ENCODE measurements at regions not wholly inside any gene's neighbourhood (a gene's known extent, or its start where the extent isn't known, plus 50 kb on each side); places are given as distances from the start of the nearest gene placed in this dataset.
"Not testable (repeated sequence)": the region's sequence is repeated elsewhere in the genome, so short reads cannot be mapped to it uniquely, and the experiment has no call there.

DNA sequence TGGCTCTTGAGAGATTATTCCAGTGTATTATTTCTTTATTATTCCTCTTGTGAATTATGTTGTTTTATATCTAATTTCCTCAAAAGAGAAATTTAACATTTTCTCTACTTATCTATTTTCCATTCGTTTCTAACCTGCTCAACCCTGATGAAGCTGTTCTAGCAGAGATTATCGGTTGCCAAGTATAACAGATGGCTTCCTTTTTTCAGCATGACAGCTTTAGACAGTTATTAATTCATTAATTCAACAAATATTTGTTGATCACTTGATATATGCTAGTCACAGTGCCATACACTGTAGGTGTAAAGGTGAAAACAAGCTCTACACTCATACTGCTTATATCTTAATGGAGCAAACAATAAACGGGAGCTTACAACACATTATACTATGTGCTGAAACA is 137.9 kb upstream of the UBE2E3 start:
- no CpG with 5 or more reads among the region's 3 CpGs for whole genome bisulfite sequencing (ENCODE audit: insufficient coverage)
- Histone ChIP-seq H3K4me1 (ENCODE audit: control insufficient read depth, insufficient read depth, low read length) (no peaks in the 10 kb centered on the region), H3K36me3 (ENCODE audit: control insufficient read depth, insufficient read depth, low read length) (no peaks in the 10 kb centered on the region), H3K27ac (ENCODE audit: low read length) (no peak overlapping the region), H3K9me3 (replicated peaks; ENCODE audit: control insufficient read depth, low read depth, low read length) (no peaks in the 10 kb centered on the region), H3K27me3 (ENCODE audit: control insufficient read depth, insufficient read depth, low read length) (no peaks in the 10 kb centered on the region), H3K4me3 (ENCODE audit: low read length) (no peak overlapping the region)
- no peak for DNase-seq

DNA sequence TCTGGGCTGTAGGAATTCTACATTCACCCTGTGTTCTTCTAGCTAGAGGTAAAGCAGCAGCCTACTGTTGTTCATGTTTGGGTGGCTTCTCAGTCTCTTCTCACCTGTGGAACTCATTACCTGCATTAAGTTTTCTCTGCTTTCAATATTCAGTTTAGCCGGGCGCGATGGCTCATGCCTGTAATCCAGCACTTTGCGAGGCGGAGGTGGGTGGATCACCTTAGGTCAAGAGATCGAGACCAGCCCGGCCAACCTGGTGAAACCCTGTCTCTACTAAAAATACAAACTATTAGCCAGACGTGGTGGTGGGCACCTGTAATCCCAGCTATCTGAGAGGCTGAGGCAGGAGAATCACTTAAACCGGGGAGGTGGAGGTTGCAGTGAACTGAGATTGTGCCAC is 139.8 kb upstream of the UBE2E3 start:
- H3K36me3 ChIP-seq (ENCODE audit: control insufficient read depth, insufficient read depth, low read length): no peaks in the 10 kb centered on the region
- H3K27ac ChIP-seq (ENCODE audit: low read length): no peak overlapping the region
- WGBS (ENCODE audit: insufficient coverage): 88% methylated on average over 7 of the region's 9 CpGs
- H3K9me3 ChIP-seq (replicated peaks; ENCODE audit: control insufficient read depth, low read depth, low read length): no peaks in the 10 kb centered on the region
- H3K4me3 ChIP-seq (ENCODE audit: low read length): no peak overlapping the region
- H3K27me3 ChIP-seq (ENCODE audit: control insufficient read depth, insufficient read depth, low read length): no peaks in the 10 kb centered on the region
- no peak for DNase-seq
- H3K4me1 ChIP-seq (ENCODE audit: control insufficient read depth, insufficient read depth, low read length): no peaks in the 10 kb centered on the region

DNA sequence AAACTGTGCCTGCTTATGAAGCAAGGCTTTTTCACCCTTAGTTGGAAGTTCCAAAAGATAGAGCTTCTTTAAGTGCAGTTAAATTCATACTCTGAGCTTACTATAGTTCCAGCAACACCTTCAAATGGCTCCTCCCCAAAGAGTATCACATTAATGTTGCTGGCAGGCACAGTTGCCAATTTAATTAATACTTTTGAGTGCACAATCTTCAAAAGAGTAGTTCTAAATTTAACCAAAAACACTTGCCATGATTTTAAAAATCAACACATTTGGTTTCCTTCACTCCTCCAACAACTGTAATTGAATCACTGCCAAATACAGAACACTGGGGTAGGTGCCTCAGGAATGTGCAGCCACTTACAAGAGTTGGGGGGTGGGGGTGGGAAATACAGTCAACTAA is 150.6 kb upstream of the UBE2E3 start:
- no peaks in the 10 kb centered on the region for H3K9me3 ChIP-seq (replicated peaks; ENCODE audit: control insufficient read depth, low read depth, low read length)
- H3K36me3 ChIP-seq (ENCODE audit: control insufficient read depth, insufficient read depth, low read length): no peaks in the 10 kb centered on the region
- H3K27me3 ChIP-seq (ENCODE audit: control insufficient read depth, insufficient read depth, low read length): no peaks in the 10 kb centered on the region
- DNase-seq: no peak
- no peaks in the 10 kb centered on the region for H3K4me1 ChIP-seq (ENCODE audit: control insufficient read depth, insufficient read depth, low read length)
- H3K27ac ChIP-seq (ENCODE audit: low read length): no peak overlapping the region
- H3K4me3 ChIP-seq (ENCODE audit: low read length): no peak overlapping the region

DNA sequence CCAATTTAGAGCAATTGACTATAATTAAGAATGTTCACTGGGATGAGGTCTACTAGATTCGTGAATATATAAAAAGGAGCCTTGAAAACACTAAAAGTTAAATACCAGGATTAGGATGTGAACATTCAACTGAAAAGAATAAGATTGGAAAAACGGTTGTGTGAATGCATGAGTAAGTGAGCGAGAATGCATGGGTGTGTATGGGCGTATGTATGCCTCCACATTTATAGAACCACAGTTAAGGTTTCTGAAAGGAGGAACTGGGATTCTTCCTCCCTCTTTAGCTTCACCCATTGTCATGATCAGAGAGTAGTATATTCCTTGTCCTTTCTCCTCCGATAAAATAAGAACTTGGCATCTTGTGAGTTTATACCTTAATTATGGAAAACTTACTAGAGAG is 151.1 kb upstream of the UBE2E3 start:
- Histone ChIP-seq H3K4me1 (ENCODE audit: control insufficient read depth, insufficient read depth, low read length) (no peaks in the 10 kb centered on the region), H3K27ac (ENCODE audit: low read length) (no peak overlapping the region), H3K4me3 (ENCODE audit: low read length) (no peak overlapping the region), H3K27me3 (ENCODE audit: control insufficient read depth, insufficient read depth, low read length) (no peaks in the 10 kb centered on the region), H3K9me3 (replicated peaks; ENCODE audit: control insufficient read depth, low read depth, low read length) (no peaks in the 10 kb centered on the region), H3K36me3 (ENCODE audit: control insufficient read depth, insufficient read depth, low read length) (no peaks in the 10 kb centered on the region)
- no peak for DNase-seq
- WGBS (ENCODE audit: insufficient coverage): no CpG with 5 or more reads among the region's 5 CpGs

DNA sequence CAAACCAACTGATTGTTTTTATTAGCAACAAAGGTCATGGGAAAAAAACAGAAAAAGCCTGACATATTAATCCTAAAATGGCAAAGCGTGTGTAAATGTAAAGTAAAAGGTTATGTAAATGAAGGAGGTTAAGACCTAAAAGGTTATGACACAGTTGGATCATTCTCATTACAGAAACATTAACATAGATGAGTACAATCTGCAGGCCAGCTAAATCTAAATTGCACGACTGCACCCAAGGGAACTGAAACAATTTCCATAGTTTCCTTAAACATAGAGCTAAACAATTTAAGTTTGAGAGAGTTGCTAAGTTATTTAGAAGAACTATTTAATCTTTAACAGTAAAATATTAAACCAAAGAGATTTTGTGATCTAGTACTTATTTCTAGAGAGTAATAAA is 151.6 kb upstream of the UBE2E3 start:
- H3K36me3 ChIP-seq (ENCODE audit: control insufficient read depth, insufficient read depth, low read length): no peaks in the 10 kb centered on the region
- H3K4me3 ChIP-seq (ENCODE audit: low read length): no peak overlapping the region
- DNase-seq: peak; percentile 35
- H3K27ac ChIP-seq (ENCODE audit: low read length): no peak overlapping the region
- no peaks in the 10 kb centered on the region for H3K4me1 ChIP-seq (ENCODE audit: control insufficient read depth, insufficient read depth, low read length)
- no CpG with 5 or more reads among the region's 2 CpGs for WGBS (ENCODE audit: insufficient coverage)
- H3K9me3 ChIP-seq (replicated peaks; ENCODE audit: control insufficient read depth, low read depth, low read length): no peaks in the 10 kb centered on the region
- no peaks in the 10 kb centered on the region for H3K27me3 ChIP-seq (ENCODE audit: control insufficient read depth, insufficient read depth, low read length)

DNA sequence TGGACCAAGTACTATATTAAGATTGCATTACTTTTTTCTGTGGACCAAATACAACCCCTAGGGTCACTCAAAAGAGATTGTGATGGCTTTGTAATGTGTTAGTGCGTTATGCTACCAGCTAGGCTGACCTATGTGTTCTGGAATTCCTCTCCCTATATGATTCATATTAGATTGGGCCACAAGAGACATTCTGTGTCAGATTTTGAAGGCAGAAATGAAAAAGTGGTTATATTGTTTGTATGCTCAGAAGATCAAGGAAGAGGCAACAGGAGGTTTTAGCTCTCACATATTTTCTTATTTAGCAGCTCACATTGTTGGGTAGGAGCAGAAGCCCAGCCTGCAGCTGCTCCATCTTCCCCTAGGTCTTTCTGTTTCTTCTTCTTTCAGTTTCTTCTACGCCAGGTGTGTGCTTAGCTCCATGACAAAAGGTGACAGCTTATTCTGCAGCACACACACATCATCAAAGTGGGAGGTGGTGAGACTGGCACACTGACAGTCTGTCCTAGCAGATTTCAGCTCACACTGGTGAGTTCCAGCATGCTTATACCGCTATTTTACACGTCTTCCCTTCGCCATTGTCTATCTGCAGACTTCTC is 156.8 kb upstream of the UBE2E3 start:
- WGBS (ENCODE audit: insufficient coverage): 100% methylated on average over 1 of the region's 5 CpGs
- H3K9me3 ChIP-seq (replicated peaks; ENCODE audit: control insufficient read depth, low read depth, low read length): no peaks in the 10 kb centered on the region

DNA sequence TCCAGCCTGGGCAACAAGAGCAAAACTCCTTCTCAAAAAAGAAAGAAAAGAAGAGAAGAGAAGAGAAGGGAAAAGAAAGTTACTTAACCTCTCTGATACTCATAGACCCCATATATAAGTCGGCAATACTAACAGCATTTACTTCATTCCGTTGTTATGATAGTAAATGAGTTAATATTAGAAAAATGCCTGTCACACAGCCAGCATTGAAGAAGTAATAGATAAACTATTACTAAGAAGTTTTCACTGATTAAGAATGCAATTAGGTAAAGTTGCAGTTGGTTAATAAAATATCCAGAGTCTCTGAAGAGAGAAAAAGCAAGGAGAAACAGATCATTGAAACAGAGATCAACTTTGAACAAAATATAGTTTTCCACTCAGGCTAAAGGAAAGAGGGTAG is 161.3 kb upstream of the UBE2E3 start:
- Histone ChIP-seq H3K9me3 (replicated peaks; ENCODE audit: control insufficient read depth, low read depth, low read length) (no peaks in the 10 kb centered on the region), H3K27me3 (ENCODE audit: control insufficient read depth, insufficient read depth, low read length) (no peaks in the 10 kb centered on the region), H3K4me3 (ENCODE audit: low read length) (no peak overlapping the region), H3K36me3 (ENCODE audit: control insufficient read depth, insufficient read depth, low read length) (no peaks in the 10 kb centered on the region), H3K4me1 (ENCODE audit: control insufficient read depth, insufficient read depth, low read length) (no peaks in the 10 kb centered on the region), H3K27ac (ENCODE audit: low read length) (no peak overlapping the region)
- DNase-seq: no peak
- WGBS (ENCODE audit: insufficient coverage): no CpG with 5 or more reads among the region's 2 CpGs

More for the DNA sequence above, 156.8 kb upstream of the UBE2E3 start:
- Histone ChIP-seq H3K27me3 (ENCODE audit: control insufficient read depth, insufficient read depth, low read length) (no peaks in the 10 kb centered on the region), H3K27ac (ENCODE audit: low read length) (no peak overlapping the region), H3K4me3 (ENCODE audit: low read length) (no peak overlapping the region), H3K36me3 (ENCODE audit: control insufficient read depth, insufficient read depth, low read length) (no peaks in the 10 kb centered on the region), H3K4me1 (ENCODE audit: control insufficient read depth, insufficient read depth, low read length) (no peaks in the 10 kb centered on the region)
- DNase-seq: peak; percentile 1

DNA sequence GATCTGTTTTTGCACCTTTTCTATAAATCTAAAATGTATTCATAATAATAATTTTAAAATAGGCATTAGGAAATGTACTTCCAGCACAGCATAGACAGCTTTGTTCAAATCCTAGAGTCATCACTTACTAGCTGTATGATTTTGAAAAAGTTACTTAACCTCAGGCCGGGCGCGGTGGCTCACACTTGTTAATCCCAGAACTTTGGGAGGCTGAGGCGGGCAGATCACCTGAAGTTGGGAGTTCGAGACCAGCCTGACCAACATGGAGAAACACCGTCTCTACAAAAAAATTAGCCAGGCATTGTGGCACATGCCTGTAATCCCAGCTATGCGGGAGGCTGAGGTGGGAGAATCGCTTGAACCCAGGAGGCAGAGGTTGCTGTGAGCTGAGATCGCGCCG is 161.7 kb upstream of the UBE2E3 start:
- DNase-seq; H3K4me3 ChIP-seq (ENCODE audit: low read length); H3K27ac ChIP-seq (ENCODE audit: low read length); H3K27me3 ChIP-seq (ENCODE audit: control insufficient read depth, insufficient read depth, low read length); H3K9me3 ChIP-seq (replicated peaks; ENCODE audit: control insufficient read depth, low read depth, low read length); H3K36me3 ChIP-seq (ENCODE audit: control insufficient read depth, insufficient read depth, low read length); H3K4me1 ChIP-seq (ENCODE audit: control insufficient read depth, insufficient read depth, low read length): not testable (repeated sequence)
- 96% methylated on average over 8 of the region's 11 CpGs for WGBS (ENCODE audit: insufficient coverage)

DNA sequence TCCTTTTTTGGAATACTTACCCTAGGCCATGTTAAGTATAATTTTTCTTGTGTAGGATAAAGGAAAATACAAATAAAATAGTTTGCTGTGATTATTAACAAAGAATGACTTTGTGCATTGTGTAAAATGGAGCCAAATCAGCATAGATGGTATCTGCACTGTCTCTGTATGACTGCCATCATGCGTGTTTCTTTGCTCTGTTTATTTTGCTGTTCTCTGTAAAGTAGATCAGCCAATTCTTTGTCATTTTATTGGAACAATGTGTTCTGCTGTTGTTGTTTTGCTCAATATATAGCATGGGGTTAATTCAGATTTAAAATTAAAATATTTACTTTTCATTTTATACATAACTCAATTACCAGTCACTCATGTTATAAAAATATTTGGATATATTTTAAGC is 181.3 kb upstream of the UBE2E3 start:
- H3K36me3 ChIP-seq (ENCODE audit: control insufficient read depth, insufficient read depth, low read length): no peaks in the 10 kb centered on the region
- no peak overlapping the region for H3K4me3 ChIP-seq (ENCODE audit: low read length)
- no peak for DNase-seq
- no peaks in the 10 kb centered on the region for H3K9me3 ChIP-seq (replicated peaks; ENCODE audit: control insufficient read depth, low read depth, low read length)
- no CpG with 5 or more reads among the region's 1 CpG for WGBS (ENCODE audit: insufficient coverage)
- H3K27me3 ChIP-seq (ENCODE audit: control insufficient read depth, insufficient read depth, low read length): no peaks in the 10 kb centered on the region
- no peaks in the 10 kb centered on the region for H3K4me1 ChIP-seq (ENCODE audit: control insufficient read depth, insufficient read depth, low read length)
- H3K27ac ChIP-seq (ENCODE audit: low read length): no peak overlapping the region

DNA sequence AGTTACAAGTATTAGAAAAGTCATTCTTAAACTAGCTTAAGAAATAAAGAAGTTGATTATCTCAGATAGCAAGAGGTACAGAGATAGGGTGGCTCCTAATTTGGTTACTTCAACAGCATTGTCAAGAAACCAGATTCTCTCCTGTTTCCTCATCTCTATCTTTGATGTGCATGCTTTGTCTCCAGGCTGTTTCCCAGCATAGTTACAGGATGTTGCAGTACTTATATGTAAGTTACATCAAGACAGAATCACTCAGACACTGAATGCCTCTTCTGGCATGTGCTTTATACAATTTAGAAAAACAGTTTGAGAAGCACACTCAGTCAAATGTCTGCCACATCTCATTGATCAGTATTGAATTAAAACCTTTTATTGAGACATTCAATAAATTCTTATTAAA is 189.5 kb upstream of the UBE2E3 start:
- no peak for DNase-seq
- no peaks in the 10 kb centered on the region for H3K4me1 ChIP-seq (ENCODE audit: control insufficient read depth, insufficient read depth, low read length)
- no peaks in the 10 kb centered on the region for H3K9me3 ChIP-seq (replicated peaks; ENCODE audit: control insufficient read depth, low read depth, low read length)
- H3K27ac ChIP-seq (ENCODE audit: low read length): no peak overlapping the region
- H3K36me3 ChIP-seq (ENCODE audit: control insufficient read depth, insufficient read depth, low read length): no peaks in the 10 kb centered on the region
- H3K27me3 ChIP-seq (ENCODE audit: control insufficient read depth, insufficient read depth, low read length): no peaks in the 10 kb centered on the region
- no peak overlapping the region for H3K4me3 ChIP-seq (ENCODE audit: low read length)

DNA sequence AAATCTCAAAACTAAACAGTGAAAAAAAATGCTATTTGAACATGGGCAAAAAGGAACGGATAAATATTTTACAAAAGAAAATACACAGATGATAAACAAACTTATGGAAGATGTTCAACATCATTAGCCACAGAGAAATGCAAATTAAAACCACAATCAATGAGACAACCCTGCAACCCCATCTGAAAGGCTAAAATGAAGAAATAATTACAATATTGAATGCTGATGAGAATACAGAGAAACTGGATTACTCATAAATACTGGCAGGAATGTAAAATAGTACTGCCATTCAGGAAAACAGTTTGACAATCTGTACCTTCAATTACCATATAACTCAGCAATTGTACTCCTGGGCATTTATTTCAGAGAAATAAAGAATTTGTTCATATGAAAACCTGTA is 193.1 kb upstream of the UBE2E3 start:
- Histone ChIP-seq H3K4me3 (ENCODE audit: low read length) (no peak overlapping the region), H3K27me3 (ENCODE audit: control insufficient read depth, insufficient read depth, low read length) (no peaks in the 10 kb centered on the region), H3K27ac (ENCODE audit: low read length) (no peak overlapping the region), H3K9me3 (replicated peaks; ENCODE audit: control insufficient read depth, low read depth, low read length) (no peaks in the 10 kb centered on the region), H3K4me1 (ENCODE audit: control insufficient read depth, insufficient read depth, low read length) (no peaks in the 10 kb centered on the region), H3K36me3 (ENCODE audit: control insufficient read depth, insufficient read depth, low read length) (no peaks in the 10 kb centered on the region)
- DNase-seq: no peak
- WGBS (ENCODE audit: insufficient coverage): no CpG with 5 or more reads among the region's 1 CpG
